Hematopoietic multipotent progenitor cell treated with erythropoietin and hydrocortisone succinate and interleukin-3 and kit ligand, for 6 days (in vitro differentiated cells): ENCODE measurements at regions not wholly inside any gene's neighbourhood (a gene's known extent, or its start where the extent isn't known, plus 50 kb on each side); places are given as distances from the start of the nearest gene placed in this dataset.
"Not testable (repeated sequence)": the region's sequence is repeated elsewhere in the genome, so short reads cannot be mapped to it uniquely, and the experiment has no call there.

Source experiments
- DNase-seq: peaks from one replicate; pipeline ENCODE4 v3.0.0-alpha.2; 2015

DNA sequence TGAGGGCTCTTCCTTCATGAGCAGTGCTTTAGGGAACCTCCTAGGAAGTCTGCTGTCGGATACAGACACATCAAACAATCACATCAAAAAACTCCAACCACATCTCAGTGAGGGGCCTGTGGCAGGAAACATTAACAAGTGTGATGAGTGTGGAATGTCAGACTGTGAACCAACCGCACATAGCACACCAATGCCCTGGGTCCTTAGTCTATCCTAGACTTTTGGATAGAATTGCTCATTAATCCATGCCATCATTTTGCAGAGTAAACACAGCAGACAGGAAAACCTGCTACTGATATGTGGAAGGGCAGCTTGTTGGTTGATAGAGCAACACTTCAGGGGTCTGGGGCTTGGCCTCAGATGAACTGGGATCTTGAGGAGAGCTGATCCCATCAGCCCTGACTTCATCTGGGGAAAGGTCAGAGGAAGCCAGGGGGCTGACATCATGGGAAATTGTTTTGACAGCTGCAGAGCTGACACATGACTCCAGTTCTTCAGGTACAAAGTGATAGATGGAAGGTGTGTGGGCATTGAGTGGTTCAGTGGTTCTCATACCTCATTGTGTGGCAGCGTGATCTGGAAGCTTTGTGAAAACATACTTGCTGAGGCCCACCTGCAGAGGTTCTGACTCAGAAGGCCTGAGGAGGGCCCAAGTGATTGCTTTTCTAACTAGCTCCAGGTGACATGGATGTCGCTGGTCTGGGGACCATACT lies 193.3 kb downstream of the DIRAS2 start:
- DNase-seq, result no peak

DNA sequence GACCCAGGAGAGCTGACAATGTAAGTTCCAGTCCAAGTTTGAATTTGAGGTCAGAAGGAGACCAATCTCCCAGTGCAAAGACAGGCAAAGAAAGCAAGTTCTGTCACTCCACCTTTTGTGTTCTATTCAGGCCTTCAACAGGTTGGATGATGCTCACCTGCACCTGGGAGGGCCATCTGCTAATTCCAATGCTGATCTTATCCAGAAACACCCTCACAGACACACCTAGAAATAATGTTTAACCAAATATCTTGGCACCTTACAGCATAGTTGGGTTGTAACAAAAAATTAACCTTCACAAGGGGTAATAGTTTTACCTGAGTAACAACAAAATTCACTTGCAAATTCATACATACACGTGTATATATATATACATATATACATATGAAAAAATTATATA lies 190.8 kb downstream of the DIRAS2 start:
- DNase-seq, result no peak

DNA sequence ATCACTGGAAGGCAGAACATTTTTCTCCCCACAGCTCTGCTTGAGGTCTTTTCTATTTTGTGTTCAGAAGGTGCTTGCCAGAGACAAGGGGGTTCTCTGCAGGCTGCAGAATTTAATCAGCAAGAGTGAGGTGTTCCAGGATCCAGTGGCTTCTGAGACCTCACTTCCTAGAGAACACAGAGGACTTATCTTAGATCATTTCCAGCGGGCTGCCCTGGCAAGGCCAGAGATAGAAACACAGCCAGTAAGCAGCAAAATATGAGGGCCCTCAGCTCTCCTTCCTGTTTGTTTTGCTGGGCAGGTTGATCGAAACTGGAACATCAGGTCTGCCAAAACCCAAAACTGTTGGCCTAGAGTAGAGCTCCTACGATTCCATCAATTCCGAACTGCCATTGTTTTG lies 187.3 kb downstream of the DIRAS2 start:
- DNase-seq, result no peak

DNA sequence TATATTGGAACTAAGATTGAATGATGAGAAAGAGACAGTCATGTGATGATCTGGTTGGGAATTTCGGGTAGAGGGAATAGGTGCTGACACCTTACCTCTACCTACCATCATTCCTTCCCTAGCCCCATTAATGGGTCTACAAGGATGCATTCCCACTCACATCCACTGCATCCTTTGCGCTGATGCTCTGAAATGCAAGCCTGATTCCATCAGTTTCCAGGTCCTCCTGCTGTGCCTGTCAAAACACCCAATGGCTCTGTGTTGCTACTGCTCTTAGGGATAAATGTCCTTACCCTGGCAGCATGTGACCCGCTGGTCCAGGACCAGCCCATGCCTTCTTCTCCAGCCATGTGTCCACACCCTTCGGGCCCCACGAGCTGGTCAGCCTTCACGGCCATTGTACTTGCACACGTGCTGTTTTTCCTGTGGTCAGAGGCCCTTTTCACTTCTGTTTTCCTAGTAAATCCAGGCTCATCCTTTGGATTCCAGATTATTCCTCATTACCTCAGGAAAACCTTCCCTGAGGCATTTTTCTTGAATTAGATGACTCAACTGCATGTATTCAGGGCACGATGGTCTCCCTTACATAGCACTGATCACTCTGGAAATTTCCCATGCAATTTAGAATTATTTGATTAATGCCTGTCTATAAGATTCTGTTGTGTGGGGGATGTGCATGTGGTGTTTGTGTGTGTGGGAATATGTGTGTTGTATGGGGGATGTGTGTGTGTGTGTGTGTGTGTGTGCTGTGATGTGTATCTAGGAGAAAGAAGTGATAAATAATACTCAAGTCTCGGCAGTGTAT lies 185.0 kb downstream of the DIRAS2 start:
- no peak for DNase-seq

DNA sequence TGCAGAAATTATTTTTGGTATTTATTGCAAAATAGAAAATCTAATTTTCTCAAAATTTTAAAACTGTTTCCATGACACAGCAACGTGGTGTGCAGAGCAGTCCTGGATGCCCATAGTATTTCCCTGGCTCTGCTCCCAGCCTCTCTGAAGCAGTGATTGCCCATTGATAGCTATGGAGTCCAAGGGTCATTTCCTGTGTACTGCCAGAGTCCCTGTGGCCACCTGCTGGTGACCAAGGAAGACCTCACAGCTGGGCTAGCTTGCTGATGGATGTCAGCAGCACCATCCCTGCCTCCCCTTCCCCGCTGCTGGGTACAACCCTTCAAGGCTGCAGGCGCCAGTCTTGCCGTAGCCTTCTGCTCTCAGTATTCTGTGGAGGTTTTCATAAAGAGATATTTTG lies 184.1 kb downstream of the DIRAS2 start:
- no peak for DNase-seq

DNA sequence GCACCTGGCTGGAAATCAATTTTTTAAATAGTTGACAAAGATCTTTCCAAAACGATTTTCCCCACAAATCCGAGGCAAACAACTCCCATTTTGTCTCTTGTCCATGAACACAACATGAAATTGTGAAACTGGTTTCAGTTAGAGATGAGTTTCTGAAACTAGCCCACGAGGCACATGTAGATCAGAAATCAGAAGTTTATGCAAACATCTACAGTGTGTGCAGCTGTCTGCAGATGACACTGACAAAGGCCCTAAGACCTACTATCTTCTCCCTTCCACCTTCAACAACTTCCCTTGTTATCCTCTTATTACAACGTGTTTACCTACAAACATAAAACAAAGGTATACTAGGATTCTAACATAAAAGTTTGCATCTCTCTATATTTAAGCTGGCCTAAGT lies 183.3 kb downstream of the DIRAS2 start:
- DNase-seq, result no peak

DNA sequence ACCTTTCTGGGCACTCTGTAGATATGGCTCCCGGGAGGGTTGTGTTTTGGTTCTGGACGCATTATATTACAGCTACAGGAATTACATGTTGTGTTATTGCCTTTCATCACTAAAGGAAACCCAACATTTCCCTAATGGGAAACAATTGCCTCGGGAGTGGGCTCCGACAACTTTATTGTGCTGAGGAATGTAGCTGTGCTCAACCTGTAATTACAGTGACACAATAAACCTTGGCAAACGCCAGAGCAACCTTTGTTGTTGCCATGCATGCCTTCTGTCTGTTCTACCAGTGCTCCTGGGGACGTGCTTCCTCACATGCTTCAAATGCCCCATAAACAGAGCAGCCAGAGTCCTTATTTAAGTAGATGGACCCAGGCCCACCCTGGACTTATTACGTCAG lies 182.4 kb downstream of the DIRAS2 start:
- no peak for DNase-seq

DNA sequence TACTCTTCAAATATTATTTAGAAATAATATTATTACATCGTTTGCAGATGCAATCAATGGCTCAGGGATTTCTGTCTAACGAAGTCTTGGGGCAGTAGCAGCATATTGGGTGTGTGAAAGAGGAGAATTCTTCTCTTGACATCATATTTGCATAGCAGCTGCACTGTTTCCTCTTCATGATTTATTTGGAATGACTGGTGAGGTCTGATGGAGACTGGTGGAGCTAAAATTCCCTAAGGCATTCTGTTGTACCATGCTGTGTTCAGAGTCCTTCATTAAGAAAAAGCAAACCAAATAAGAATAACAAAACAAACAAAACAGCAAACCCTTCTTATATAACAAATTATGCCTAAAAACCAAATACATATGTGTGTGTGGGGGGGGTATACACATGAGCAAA lies 177.6 kb downstream of the DIRAS2 start:
- DNase-seq, result no peak

DNA sequence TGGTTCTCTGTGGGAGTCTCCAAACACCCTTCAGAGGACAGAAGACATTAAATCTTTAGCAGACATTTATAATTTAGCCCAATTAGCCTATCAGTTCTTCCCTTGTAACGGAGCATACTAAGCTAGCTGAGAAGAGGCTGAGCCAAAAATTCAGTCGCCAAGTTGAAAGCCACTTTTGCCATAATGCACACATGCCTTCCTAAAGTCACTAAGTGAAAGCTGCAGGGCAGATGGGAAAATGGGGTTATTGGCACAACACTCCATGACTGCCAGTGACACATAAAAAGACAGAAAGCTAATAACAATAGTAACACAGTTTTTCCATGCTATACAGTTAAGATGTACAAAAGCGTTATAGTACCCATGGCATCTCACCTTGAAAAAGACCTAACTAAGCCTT lies 176.2 kb downstream of the DIRAS2 start:
- no peak for DNase-seq

DNA sequence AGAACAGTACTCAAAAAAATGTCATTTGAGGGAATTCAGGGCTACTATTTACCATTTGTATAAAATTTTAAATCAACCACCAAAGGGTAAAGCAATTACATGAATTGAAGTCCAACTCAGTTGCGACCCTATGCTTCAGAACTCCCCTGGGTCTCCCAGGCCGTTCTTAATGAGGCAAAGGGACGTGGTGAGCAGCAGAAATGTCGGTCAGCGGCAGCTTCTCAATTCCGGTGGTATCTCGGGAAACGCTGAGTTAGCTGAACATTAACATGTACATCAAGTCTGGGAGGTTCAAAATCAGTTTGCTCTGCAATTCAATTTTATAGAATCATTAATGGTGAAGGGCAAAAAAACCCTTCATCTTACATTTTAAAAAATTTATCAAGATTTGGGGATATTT lies 173.2 kb downstream of the DIRAS2 start:
- no peak for DNase-seq

DNA sequence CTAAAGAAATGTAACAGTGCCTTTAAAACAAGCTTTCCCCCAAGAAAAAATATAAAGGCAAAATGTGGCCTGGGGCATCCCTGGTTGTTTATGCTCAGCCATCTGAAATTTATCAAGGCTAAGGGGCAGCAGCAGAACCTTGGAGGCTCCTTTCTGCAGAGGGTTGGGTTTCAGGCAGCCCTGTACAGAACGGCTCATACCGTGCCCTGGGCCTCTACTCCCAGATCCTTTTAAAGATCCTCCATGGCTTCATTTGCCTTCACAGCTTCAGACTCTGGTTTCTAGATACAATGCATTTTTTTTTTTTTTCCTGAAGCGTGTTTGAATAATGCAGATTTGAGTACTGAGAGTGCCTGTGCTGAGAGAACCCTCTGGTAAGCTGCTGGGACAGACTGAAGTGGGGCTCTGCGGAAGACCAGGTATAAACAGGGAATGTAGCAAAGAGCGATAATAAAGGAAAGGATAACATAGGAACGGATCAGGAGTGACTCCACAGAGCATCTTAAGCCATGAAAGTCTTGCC lies 172.7 kb downstream of the DIRAS2 start:
- no peak for DNase-seq

DNA sequence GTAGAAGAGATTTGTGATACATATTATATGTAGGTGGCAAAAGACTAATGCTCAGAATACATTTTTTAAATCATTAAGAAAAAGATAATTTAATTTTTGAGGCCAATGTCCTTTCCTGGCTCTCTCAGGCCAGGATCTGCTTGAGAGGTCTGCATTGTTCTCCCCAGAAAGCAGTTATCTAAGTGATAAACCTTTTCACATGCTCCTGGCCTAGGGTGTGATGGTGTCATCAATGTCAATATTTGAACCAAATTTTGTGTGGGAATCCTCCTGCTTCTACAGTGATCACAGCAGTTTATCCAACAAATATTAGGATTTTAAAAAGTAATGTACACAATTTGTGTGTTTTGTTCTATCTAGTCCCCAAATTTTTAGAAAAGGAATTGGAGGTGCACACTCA lies 166.6 kb downstream of the DIRAS2 start:
- DNase-seq, result no peak

DNA sequence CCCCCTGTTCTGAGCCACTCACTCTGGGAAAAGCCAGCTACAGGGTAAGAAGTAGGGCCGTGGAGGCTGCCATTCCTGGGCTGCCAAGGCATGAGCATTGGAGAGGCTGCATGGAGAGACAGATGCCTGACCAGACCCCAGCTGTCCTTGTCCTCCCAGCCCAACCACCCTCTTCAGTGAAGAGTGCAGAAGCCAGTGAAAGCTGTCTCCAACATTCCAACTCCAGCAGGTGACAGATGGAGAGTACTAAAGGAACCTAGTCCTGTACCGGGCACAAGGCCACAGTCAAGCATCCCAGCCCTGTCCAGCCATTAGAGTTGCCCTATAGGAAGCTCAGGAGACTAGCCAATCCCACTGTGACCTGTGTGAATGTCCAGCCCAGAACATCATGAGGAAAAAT lies 165.1 kb downstream of the DIRAS2 start:
- DNase-seq, result no peak

DNA sequence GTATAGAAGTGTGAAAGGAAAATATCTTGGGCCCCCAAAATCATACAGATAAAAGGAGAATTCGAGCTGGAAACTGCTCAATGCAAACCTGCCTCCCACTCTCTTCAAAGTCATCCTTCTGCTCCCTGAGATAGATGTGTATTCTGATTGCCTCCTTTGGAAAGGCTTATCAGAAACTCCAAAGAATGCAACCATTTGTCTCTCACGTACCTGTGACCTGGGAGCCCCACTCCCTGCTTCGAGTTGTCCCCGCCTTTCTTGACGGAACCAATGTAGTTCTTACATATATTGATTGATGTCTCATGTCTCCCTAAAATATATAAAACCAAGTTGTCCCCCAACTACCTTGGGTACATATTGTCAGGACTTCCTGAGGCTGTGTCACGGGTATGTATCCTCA lies 163.8 kb downstream of the DIRAS2 start:
- DNase-seq, result no peak

DNA sequence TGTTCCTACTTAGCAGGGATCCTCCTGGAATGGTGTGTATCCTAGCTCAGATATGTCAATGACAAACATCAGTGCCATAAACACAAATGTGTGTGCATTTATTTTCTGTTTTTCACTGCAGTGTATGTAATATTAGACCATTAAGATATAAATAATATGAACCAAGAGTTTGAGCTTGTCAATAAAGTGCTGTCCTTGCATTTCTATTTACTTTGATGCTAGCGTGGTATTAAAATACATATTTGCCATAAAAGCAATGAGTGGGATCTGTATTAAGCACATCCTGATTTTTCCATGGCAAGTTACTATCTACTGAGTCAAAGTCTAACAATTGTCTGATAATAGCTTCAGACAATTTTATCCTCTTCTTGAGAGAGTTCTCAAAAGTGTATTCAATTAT lies 157.6 kb downstream of the DIRAS2 start:
- DNase-seq, result no peak

DNA sequence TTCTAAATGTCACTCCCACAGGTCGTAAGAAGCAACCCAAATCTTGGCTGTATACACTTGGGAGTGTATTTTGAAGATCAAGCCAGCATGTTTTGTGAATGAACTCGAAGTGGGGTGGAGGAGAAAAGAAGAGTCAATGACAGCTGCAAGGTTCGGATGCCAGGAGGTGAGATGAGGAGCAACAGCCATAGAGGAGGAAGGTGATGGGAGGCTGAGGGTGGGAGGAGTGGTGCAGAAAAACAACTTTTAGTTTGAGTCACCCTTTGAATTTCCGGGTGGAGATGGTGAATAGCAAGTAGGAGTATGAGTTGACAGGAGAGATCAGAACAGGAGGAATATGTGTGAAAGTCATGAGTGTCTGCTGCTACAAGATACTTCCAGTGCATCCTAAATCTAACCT lies 153.6 kb downstream of the DIRAS2 start:
- DNase-seq, result no peak

DNA sequence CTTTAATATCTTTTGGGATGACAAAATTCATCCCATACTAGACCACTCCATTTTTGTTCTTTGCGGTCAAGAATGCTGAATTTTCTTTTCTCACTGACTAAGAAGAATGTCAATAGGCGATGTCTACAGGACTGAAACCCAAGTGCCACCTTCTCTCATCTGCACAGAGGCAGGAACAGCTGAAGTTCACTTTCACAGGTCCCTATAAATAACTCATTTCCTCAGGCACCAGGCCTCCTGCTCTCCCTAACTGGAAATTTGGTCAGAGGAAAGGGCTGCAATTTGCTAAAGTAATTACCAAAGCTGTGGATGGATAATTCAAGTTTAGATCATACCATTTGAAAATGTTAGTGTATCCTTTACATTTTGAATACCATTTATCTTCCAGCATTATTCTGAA lies 142.9 kb downstream of the DIRAS2 start:
- no peak for DNase-seq

DNA sequence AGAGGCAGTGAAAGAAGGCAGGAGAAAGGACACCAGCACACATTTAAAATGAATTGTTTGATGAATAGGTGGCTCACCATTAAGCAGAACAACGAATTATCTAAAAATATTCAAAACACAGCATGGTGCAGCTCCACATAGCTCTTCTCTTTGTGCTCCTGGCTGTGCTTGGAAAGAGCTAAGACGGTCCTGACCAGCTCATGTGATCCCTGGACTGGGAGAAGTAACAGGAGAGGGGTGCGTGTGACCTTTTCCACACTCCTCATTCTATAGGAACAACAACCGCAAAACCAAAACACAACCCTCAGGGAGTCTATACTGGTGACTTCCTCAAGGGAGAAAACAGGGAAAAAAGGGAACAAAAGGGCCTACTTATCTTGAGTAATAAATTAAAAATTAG lies 140.5 kb downstream of the DIRAS2 start:
- no peak for DNase-seq

DNA sequence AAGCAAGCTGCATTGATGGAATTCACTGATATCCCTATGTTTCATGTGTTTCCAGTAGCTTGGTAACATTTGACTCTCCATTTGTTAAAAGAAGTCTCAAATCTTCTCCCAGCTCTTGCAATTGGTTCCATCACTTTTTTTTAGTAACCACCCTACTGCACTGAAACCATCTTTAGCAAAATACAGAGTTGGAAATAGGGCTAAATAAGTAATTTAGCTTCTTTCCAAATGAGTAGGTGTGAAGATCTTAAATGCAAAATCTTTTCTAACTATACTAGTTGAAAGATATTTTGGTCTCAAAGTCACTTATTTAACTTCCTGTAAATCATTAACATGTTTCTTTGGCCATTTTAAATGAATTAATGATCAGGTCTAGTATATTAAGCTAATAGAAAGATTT lies 138.1 kb downstream of the DIRAS2 start:
- no peak for DNase-seq

DNA sequence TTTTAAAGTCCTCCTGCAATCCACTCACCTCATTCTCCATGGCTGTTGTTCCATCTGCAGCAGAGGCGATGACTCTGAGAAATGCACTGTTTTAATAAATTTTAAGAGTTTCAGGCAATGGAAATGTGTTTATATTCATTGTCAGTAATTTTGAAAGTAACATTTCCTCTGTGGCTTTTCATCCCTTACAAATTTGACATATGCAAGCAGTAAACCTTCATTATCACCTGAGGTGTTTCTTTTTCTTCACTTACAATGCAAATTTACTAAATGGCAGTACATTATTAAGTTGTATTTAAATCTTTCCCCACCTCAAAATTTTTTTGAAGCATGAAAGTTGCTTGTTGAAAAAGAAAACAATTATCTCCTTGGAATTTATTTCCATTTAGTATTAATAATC lies 136.9 kb downstream of the DIRAS2 start:
- DNase-seq, result no peak

DNA sequence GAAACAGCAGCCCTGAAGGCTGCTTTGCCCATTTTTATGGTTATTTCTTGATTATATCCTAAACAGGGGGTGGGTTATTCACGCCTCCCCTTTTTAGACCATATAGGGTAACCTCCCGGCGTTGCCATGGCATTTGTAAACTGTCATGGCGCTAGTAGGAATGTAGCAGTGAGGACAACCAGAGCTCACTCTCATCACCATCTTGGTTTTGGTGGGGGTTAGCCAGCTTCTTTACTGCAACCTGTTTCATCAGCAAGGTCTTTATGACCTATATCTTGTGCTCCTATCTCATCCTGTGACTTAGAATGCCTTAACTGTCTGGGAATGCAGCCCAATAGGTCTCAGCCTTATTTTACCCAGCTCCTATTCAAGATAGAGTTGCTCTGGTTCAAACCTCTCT lies 136.2 kb downstream of the DIRAS2 start:
- DNase-seq, result not testable (repeated sequence)

DNA sequence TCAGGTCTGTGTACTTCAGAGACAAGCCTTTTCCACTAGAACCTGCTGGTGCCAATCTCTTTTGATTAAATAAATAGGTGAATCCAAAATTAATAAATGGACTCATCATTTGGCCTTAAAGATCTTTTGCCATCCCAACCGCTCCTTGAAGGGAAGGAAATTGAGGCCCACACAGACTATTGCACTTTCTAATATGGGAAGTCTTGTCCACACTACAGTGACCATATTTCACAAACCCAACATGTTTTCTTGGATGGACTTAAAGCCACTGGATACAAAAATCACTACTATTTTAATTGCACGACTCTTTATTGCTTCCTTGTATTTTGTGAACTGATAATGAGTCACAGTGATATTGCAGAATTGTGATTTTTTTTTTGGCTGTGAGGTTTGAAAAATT lies 135.0 kb downstream of the DIRAS2 start:
- no peak for DNase-seq

DNA sequence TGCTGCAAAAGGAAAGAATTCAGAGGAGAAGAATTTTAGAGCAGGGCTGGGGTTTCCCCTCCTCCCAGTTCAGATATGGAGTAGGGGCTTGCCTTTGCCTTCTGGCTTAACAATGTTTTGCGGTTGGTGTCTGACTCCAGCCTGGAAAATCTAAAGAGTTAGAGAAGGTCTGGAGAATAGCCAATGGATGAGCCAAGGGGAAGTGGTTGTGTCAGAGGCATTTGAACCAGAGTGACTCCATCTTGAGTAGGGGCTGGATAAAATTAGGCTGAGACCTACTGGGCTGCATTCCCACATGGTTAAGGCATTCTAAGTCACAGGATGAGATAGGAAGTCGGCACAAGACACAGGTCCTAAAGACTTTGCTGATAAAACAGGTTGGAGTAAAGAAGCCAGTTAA lies 133.7 kb downstream of the DIRAS2 start:
- DNase-seq, result no peak

DNA sequence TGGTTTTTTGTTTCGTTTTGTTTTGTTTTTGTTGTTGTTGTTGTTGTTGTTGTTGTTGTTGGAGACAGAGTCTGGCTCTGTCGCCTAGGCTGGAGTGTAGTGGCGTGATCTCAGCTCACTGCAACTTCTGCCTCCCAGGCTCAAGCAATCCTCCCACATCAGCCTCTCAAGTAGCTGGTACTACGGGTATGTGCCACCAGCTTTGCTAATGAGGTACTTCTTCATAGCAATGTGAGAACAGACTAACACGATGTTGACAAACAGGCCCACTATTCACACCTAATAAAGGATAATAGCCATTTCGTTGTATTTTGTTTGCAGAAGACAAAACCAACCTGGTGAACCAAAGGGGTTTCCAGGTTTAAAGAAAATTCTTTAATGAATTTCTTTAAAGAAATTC lies 130.9 kb downstream of the DIRAS2 start:
- DNase-seq, result no peak

DNA sequence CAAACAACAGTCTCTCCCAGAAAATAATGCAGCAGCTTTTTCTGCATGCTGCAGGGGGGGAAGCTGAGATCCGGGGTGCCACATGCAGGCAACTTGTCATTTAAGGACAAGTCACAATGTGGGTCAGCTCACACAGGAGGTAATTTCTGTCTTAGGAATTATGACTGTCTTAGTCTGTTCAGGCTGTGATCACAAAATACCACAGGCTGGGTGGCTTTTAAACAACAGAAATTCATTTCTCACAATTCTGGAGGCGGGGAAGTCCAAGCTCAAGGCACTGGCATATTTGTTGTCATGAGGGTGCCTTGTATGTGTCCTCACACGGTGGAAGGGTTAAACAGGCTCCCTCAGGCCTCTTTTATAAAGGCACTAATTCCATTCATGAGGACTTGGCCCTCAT lies 127.7 kb downstream of the DIRAS2 start:
- no peak for DNase-seq
